ENCODE measurements at regions not wholly inside any gene's neighbourhood (a gene's known extent, or its start where the extent isn't known, plus 50 kb on each side); places are given as distances from the start of the nearest gene placed in this dataset.
"Not testable (repeated sequence)": the region's sequence is repeated elsewhere in the genome, so short reads cannot be mapped to it uniquely, and the experiment has no call there.

GRCh38 chr5:25067-25466 lies 66.9 kb upstream of the PLEKHG4B start:
- TF ChIP-seq CTCF (IDR thresholded peaks at IDR 0.05; ENCODE audit: low read depth, low read length); EZH2phosphoT487 (IDR thresholded peaks at IDR 0.05; ENCODE audit: low read depth): not testable (repeated sequence)

All from OCI-LY3 (cell line).